Ectodermal cell (in vitro differentiated cells): ENCODE measurements at regions not wholly inside any gene's neighbourhood (a gene's known extent, or its start where the extent isn't known, plus 50 kb on each side); places are given as distances from the start of the nearest gene placed in this dataset.
"Not testable (repeated sequence)": the region's sequence is repeated elsewhere in the genome, so short reads cannot be mapped to it uniquely, and the experiment has no call there.

Source experiments
- H3K27ac ChIP-seq: 2 replicates; pipeline ENCODE4 v1.7.0; 2013; ENCODE audit warnings: mild to moderate bottlenecking, low read depth, low read length; ENCODE audit not compliant: insufficient read depth, poor library complexity, severe bottlenecking
- H3K27me3 ChIP-seq: 2 replicates; pipeline ENCODE4 v1.7.0; 2013; ENCODE audit warnings: mild to moderate bottlenecking, low read length; ENCODE audit not compliant: insufficient read depth, control insufficient read depth, poor library complexity, severe bottlenecking
- H3K36me3 ChIP-seq: one replicate; pipeline ENCODE4 v1.7.0; 2013; ENCODE audit warnings: low read length; ENCODE audit not compliant: control insufficient read depth, insufficient read depth
- H3K4me1 ChIP-seq: one replicate; pipeline ENCODE4 v1.7.0; 2013; ENCODE audit warnings: low read length; ENCODE audit not compliant: control insufficient read depth, insufficient read depth
- H3K4me3 ChIP-seq: 2 replicates; pipeline ENCODE4 v1.7.0; 2013; ENCODE audit warnings: low read depth, low read length, control low read depth; ENCODE audit not compliant: insufficient read depth
- H3K9me3 ChIP-seq: 2 replicates; pipeline ENCODE4 v1.7.0; 2013; ENCODE audit warnings: mild to moderate bottlenecking, low read length, moderate library complexity; ENCODE audit not compliant: control insufficient read depth
- WGBS, 2 experiments: methylation state at CpG; one replicate each; pipeline ENCODE4 v1.1.7; 2013; ENCODE audit warnings: missing lambda C conversion rate in 2 of 2; 5-methylcytosine and 5-hydroxymethylcytosine counted together

DNA sequence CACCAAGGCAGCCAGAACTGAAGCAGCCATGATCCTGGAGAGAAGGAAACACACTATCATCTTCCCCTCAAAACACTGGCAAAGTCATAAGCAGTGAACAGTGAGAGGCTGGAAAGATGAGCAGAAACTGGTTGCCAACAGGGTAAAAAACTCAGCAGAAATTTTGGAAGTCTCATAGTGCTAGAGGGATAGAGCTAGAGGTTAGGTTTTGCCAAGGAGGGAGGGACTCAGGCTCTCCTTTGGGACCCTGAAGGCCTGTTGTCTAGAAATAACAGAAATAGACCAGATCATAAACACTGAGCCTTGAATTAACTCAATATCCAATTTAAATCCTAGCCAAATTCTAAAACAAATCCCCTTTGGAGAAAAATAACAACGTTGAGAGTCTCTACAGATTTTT lies 853.6 kb downstream of the PRIM2 start:
- not testable (repeated sequence) for H3K4me1 ChIP-seq, H3K27ac ChIP-seq, H3K4me3 ChIP-seq, H3K9me3 ChIP-seq, H3K27me3 ChIP-seq, H3K36me3 ChIP-seq
- WGBS, 2 experiments: no CpG with 5 or more reads among the region's 1 CpG

DNA sequence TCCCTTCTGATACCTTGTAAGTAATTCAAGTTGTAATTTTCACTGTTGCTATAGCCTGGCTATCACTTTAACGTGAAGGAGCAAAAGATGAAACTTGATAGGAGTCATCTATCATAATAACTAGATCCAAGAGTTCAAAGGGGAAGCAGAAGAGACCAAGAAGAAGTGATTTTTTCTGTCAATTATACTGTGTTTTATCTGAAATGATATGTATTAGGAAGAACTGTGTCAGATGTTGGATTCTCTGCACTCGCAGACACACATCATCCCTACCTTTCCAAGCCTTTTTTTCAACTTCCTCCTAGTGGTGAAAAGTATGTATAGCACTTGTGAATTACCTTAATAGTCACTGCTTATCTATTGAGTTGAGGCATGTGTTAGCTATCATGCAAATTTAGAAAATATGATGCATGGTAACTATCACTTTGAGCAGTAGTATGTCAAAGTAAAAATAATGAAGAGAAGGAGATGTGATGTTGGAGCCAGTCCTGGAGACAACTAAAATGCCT lies 864.2 kb downstream of the PRIM2 start:
- not testable (repeated sequence) for H3K27ac ChIP-seq, H3K4me1 ChIP-seq, H3K27me3 ChIP-seq, H3K36me3 ChIP-seq, H3K4me3 ChIP-seq, H3K9me3 ChIP-seq
- 82% methylated on average over 1 of the region's 2 CpGs; no CpG with 5 or more reads in 1 of the 2 experiments for WGBS, 2 experiments

DNA sequence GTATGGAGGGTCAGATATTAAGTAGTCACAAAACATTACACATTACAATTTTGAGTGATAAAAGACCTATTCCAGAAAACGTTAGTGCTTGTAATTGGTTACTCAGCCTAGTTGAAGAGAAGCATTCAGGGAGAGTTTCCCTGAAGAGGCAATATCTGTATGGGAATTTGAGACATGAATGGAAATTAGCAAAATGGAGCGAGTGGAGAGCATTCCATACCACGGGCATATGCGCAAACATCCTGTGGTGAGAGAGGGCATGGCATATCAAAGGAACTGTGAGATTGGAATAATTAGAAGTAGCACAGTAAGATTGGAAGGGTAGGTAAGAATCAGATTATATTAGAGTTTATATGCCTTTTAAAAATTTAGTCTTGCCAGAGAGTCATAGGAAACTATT lies 867.9 kb downstream of the PRIM2 start:
- H3K4me3 ChIP-seq, H3K36me3 ChIP-seq, H3K27ac ChIP-seq, H3K9me3 ChIP-seq, H3K27me3 ChIP-seq, H3K4me1 ChIP-seq: not testable (repeated sequence)
- WGBS, 2 experiments: 88 to 89% methylated on average over 3 of the region's 4 CpGs

DNA sequence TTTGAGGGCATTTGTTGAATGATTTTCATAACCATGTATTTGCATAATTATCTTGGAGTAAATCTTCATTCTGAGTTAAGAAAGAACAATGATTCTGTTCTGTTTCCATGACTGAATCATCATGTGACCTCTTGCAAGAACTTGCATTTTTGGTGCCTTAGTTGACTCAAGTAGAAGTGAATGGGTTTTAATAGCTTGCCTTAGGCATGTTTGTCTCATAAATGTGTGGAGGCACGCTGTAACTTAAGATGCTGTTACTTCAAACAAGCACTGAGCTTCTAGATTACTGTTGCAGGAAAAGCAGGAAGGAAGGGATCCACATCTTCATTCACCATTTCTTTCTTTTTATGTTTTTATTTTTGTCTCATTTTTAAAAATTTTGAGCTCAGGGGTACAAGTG lies 875.8 kb downstream of the PRIM2 start:
- not testable (repeated sequence) for H3K4me3 ChIP-seq, H3K36me3 ChIP-seq, H3K27me3 ChIP-seq, H3K4me1 ChIP-seq, H3K9me3 ChIP-seq, H3K27ac ChIP-seq
- WGBS, 2 experiments: 30 to 45% methylated on average over 1 of the region's 1 CpG

DNA sequence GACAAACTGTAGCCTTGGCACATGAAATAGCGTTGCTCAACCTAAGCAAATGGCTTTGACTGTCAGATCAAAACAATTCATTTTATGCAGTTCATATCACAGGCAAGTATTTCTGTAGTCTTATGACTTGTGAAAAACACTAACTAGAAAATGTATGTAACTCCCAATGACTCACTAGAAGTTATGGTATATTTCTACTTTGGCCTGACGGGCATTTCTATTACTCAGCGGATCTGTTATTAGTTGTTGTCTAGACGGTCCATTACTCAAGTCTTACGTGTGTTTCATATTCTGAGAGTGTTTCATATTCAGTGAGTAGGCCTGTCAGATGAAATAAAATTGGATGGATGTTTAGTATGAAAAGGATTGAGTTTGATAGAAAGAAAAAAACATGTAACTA lies 880.9 kb downstream of the PRIM2 start:
- H3K4me3 ChIP-seq: no peak overlapping the region
- H3K27me3 ChIP-seq: no peaks in the 10 kb centered on the region
- peaks cover 2% of the 10 kb centered on the region for H3K9me3 ChIP-seq
- no peak overlapping the region for H3K27ac ChIP-seq
- 56 to 68% methylated on average over 5 of the region's 5 CpGs for WGBS, 2 experiments
- no peaks in the 10 kb centered on the region for H3K4me1 ChIP-seq
- H3K36me3 ChIP-seq: no peaks in the 10 kb centered on the region

DNA sequence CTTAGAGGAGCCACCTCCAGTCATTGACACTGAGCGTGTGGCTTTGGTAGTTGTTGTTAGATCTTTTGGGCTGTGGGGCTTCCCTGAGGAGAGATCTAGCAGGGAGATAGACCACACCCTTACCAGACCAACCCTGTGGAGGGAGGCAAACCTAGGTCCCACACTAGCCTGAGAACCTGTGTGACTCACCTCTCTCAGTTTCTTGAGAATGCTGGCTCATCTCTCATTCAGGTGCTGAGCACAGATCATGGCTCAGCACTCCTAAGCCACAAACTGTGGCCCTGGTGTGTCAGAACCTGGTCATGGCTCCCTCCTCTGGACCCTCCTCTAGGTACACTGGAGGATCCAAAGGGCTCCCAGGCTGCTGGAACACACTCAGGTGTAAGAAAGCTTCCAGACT lies 919.7 kb downstream of the PRIM2 start:
- not testable (repeated sequence) for H3K27ac ChIP-seq, H3K9me3 ChIP-seq, H3K27me3 ChIP-seq, H3K4me1 ChIP-seq, H3K36me3 ChIP-seq, H3K4me3 ChIP-seq
- 83% methylated on average over 1 of the region's 1 CpG for WGBS, 2 experiments

DNA sequence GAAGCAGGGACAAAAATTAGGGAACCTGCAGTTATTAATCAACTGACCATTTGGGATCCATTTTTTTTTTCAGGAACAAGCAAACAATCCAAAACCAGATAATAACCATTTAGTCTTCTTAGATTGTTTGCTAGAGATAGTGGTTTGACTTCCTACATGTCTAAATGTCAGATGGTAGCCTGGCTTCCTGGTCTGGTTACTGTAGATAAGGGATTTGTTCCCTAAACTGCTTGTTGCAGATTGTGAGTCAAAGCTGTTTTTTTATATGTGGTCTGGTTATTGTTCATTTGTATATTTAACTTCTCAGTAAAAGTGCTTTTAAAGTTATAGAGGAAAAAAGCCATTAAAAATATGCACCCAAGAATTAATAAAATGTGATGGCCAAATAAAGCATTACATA lies 921.0 kb downstream of the PRIM2 start:
- H3K27ac ChIP-seq, H3K36me3 ChIP-seq, H3K4me3 ChIP-seq, H3K9me3 ChIP-seq, H3K27me3 ChIP-seq, H3K4me1 ChIP-seq: not testable (repeated sequence)

DNA sequence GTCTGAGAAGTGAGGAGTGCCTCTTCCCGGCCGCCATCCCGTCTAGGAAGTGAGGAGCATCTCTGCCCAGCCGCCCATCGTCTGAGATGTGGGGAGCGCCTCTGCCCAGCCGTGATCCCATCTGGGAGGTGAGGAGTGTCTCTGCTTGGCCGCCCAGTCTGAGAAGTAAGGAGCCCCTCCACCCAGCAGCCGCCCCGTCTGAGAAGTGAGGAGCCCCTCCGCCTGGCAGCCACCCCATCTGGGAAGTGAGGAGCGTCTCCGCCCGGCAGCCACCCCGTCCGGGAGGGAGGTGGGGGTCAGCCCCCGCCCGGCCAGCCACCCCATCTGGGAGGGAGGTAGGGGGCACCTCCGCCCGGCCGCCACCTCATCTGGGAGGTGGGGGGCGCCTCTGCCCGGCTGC lies 940.2 kb downstream of the PRIM2 start:
- H3K4me3 ChIP-seq, H3K27me3 ChIP-seq, H3K4me1 ChIP-seq, H3K27ac ChIP-seq, H3K36me3 ChIP-seq: not testable (repeated sequence)
- WGBS, 2 experiments: 83 to 87% methylated on average over 21 to 23 of the region's 23 CpGs
- H3K9me3 ChIP-seq: peaks cover 16% of the 10 kb centered on the region

DNA sequence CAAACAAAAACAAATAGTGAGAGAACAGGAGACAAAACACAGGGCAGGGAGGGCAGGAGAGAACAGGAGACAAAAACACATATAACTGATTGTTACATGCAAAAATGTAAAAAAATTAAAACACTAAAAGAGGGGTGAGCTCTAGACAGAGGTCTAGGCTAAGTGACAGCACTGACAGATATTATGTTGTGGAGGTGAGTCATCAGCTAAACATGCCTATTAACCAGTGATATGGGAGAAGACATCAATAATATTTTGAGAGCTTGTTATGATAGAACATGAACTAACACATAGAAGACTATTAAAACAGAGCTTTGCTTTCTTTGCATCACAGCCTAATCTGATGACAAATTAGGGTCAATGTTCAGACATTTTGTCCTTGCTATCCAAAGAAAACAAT lies 972.7 kb downstream of the PRIM2 start:
- Histone ChIP-seq H3K9me3 (no peaks in the 10 kb centered on the region), H3K4me1 (no peaks in the 10 kb centered on the region), H3K4me3 (no peak overlapping the region), H3K27ac (no peak overlapping the region), H3K27me3 (no peaks in the 10 kb centered on the region), H3K36me3 (no peaks in the 10 kb centered on the region)

DNA sequence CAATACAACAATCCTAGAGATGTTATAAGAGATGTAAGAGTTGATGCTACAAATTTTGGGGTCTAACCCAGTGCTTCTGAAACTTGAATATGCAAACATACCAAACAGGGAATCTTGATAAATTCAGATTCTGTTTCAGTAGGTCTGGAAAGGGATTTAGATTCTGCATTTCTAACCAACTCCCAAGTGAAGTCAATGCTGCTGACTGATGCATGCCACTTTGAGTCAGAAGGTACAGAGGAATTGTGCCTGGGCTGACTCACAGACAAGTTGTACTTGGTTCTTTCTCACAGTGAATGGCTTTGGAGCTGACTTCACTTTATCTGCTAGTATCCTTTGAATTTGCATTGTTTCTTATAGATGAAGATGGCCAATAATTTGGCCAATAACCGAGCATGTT lies 973.9 kb downstream of the PRIM2 start:
- H3K36me3 ChIP-seq, H3K9me3 ChIP-seq, H3K27me3 ChIP-seq, H3K27ac ChIP-seq, H3K4me3 ChIP-seq, H3K4me1 ChIP-seq: not testable (repeated sequence)
- WGBS, 2 experiments: 20% methylated on average over 1 of the region's 1 CpG; no CpG with 5 or more reads in 1 of the 2 experiments

DNA sequence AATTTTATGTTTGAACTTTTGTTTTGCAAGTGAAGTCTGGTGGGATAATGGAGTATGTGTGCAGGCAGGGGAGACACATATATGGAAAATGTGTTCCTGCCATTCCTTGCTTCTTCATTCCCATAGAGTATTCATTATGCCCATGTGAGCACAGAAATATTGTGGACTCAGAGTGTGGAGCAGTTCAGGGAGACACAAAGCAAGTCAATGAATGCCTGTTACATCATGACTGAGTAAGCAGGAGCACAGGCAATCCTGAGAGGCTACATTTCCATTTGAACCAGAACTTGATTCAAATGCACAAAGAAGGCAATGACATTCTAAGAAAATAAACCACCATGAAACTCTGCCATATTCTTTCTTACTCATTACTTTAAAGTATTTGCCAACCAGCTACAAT lies 990.5 kb downstream of the PRIM2 start:
- not testable (repeated sequence) for H3K9me3 ChIP-seq, H3K36me3 ChIP-seq, H3K27me3 ChIP-seq, H3K4me3 ChIP-seq, H3K4me1 ChIP-seq, H3K27ac ChIP-seq
